ENCODE measurements at regions not wholly inside any gene's neighbourhood (a gene's known extent, or its start where the extent isn't known, plus 50 kb on each side); places are given as distances from the start of the nearest gene placed in this dataset.

DNA sequence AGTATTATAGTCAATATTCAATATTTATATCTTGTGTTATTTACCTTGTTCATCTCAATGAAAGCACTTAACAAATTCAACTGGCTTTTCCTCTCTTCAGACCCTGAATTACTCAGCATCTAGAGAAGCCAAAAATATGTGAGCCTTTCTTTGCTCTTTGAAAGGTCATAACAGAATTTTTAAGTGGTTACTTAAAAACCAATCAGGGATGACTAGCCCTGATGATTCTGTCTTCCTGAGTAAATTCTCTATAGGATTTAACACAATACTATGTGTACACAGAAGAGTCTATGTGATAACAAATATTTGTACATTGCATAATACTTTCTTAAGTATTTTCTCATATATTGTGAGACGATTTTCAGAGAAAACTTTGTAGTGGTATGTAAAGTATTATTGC is 546.3 kb downstream of the MAT2B start:
- no peak for DNase-seq

DNA sequence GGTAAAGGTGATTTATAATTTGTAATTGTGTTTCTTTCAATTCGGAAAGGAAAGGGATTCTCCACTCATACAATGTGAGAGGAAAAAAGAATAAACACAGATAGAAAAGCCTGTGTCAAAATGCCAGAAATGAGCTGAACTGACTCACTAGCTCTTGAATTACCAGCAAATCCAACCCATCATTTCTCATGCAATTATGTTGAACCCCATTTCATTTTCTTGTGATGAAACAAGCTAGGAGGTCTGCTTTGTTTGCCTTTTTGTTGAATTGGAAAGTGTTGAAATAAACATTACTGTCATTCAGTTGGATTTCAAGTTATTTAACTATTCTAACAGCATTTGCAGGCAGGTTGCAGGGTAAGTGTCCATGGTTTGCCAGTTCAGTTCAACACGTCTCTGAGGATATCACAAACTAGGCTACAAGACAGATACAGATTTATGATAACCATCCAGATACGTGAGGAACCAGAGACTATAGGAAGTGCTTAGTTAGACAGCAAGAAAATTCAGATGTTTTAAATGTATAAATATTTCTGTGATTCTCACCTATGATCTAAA is 547.2 kb downstream of the MAT2B start:
- DNase-seq: no peak

DNA sequence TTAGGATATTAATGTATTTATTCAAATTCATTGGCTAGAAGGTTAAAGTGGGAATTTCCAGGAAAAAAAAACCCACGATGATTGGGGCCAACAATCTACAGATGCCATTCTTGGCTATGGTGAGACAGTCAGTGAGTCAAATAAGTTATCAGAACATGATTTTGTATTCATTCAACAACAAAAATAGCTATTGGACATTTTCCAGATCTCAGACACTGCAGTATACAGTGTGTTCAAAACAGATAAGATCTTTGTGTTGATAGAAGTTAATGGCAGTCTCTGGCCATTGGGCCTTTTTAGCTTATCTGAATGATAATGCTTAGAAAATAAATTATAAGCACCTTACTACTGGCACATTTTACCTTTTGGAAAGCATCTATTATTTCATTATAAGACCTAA is 547.7 kb downstream of the MAT2B start:
- DNase-seq: no peak

DNA sequence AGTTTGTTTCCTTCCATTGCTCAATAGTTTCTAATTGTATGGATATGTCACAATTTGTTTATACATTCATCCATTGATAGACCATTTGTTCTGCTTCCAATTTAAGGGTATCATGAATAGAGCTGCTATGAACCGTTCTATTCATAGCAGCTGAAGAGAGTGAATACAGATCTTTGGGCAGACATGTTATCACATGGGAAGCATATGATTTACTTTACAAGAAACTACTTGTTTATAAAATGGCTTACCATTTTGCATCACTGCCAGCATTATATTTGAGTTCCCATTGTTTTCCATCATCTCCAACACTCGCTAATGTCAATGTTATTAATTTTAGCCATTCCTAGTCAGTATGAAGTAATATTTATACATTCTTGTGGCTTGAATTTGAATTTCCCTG is 549.0 kb downstream of the MAT2B start:
- no peak for DNase-seq

DNA sequence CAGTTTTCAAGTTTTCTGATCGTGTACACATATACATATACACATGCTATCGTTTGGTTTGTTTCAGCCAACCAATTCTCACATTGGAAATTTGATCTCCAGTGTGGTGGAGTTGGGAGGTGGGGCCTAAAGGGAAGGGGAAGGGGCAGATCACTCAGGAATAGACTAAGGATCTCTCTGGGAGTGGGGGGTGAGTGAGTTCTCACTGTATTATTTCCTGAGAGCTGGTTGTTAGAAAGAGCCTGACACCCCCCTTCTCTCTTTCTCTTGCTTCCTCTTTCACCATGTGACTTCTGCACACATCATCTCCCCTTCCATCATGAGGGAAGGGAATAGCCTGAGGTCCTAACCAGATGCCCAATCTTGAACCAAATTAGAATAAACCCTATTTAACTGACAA is 551.7 kb downstream of the MAT2B start:
- no peak for DNase-seq

DNA sequence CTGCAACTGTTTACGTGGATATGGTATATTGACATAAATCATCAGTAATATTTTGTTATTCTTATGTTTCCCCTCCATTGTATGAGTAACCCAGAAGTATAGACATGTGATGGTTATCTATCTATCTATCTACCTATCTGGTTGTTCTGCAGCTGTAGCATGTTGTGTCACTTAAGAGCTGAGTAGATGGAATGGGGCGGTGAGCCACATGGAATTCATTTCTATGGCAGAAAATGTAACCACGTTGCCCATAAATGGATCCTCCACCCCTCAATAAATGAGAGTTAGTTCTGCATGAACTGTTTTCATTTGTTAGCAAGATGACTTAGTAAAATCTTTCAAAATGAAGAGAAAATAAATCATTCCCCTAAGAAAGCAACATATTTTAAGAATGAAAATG is 553.2 kb downstream of the MAT2B start:
- no peak for DNase-seq

DNA sequence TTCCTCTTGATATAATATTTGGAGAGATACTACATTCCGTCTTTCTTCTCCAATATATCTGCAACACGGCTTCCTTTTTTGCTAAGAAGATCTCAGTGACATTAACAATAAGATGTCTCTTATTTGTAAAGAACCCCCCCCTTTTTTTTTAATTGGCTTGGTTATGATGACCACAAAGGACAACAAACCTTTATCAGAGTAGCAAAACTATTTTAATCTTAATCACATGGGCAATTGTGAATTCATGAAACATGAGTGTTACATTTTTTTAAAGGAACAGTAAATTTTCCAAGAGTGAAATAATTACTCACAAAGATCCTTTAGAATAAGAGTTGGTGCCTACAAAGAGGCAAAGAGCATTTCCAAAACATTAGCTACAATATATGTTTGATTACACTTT is 554.1 kb downstream of the MAT2B start:
- DNase-seq: no peak

DNA sequence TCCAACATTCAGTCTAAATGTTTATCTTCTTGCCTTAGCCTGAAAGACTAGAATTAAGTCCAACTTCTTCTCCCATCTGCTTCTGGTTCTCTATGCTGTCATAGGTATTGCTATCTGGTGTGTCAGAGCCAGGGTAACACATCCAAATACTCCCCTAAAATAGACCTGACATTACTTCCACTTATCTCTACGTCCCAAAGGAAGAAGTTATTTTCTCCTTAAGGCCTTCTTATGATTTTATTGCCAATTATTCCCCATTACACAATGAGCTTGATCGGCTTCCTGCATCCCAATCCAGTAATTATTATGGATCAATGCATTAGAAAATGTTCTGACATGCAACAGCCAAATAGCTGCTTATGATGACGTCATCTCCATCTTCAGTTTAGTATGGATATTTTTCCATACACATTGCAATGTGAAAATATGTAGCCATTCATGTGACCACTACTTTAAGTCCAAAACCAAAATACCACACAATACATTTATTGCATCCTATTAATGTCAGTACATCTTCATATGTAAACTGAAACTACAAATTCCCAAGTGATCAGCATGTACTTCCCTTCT is 555.5 kb downstream of the MAT2B start:
- DNase-seq: no peak

DNA sequence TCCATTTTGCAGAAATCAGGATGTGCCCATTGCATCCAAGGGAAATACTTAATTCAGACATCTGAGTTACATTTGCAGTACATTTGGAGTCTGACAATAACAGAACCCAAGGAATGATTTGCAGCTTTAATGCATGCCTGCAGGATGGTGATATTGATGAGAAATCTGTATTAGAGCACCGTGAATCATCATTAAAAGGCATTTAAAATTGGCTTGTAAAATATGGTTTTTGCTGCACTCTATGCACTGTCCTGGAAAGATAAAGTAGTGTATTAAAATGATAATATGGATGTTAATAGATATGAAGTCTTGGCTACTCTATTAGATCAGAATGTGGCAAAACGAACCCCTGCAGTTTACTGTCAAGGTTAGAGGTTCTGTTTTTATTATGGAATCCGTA is 556.9 kb downstream of the MAT2B start:
- no peak for DNase-seq

DNA sequence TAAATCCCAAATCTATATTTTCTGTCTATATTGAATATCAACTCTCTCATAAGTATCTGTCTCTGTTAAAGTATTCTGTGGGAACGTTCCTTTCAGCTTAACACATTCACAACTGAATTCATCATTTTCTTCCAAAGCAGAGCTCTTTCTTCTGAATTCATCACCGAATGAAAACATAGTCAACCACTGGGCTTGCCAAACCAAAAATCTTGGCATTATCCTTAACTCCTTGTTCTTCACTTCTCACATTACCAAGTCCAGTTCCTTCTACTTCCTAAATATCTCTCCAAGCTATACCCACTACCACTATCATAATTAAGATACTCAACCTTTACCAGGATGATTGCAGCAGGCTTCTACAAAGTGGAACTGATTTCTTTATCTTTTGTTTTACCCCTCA is 559.8 kb downstream of the MAT2B start:
- no peak for DNase-seq

DNA sequence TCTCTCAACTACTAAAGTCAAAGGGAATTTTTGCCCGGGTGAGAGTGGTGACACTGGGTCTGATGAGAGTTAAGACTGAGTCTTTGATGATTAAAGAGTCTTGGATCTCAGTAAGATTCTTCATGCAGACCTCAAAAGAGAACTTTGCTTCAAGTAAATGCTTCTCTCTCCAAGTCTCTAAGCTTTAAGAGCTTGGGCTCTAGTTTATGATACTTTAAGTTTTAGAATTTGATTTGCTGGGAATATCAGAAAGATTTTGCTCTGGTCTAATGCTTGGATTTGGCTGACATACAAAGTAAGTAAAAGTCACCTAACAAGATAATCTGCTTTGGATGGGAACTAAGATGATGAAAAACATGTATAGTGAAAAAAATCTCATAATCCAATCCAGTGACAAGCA is 566.3 kb downstream of the MAT2B start:
- DNase-seq: no peak

DNA sequence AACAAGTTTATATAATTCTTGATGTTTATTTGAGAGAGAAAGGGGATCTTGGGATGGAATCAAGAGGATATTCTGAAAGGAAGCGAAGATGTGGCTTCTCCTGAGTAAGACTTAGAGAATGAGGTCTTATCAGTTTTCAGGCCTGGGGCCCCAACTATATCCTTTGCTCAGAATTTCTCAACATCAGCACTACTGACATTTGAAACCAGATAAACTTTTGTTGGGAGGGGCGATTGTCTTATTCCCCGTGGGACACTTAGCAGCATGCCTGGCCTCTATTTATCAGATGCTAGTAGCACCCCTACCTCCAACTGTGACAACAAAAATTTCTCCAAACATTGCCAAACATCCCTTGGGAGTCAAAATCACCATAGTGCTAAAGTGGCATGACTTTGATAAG is 567.7 kb downstream of the MAT2B start:
- no peak for DNase-seq

DNA sequence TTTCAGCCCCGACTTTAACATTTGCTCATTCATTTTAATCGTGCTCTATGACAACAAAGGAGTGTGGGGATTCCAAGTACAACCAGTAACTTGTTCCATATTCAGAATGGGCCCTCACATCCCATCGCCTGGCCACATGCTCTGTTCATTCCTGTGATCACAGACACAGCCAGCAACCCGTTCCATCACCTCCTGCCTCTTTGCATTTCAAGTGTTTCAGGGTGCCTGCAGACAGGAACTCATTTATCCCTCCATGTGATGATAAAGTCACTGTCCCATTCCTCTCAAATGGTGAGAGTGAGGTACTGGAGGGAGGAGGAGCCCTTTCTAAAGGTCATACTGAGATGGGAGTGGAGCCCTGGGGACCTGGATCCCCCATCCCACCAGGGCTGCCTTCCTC is 571.1 kb downstream of the MAT2B start:
- DNase-seq: no peak

DNA sequence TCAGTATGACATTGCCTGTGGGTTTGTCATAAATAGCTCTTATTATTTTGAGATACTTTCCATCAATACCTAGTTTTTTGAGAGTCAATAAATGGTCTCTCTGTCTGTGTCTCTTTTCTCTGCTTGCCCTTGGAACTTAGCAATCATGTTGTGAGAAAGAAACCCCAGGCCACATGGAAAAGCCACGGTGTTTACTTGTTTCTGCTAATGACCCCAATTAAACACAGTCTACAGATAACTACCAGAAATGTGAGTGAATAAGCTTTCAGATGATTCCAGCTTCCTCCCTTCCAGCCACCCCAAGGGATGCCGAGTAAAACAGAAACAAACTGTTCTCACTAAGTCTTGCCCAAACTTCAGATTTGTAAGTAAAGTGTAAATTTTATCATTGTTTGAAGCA is 584.9 kb downstream of the MAT2B start:
- no peak for DNase-seq

DNA sequence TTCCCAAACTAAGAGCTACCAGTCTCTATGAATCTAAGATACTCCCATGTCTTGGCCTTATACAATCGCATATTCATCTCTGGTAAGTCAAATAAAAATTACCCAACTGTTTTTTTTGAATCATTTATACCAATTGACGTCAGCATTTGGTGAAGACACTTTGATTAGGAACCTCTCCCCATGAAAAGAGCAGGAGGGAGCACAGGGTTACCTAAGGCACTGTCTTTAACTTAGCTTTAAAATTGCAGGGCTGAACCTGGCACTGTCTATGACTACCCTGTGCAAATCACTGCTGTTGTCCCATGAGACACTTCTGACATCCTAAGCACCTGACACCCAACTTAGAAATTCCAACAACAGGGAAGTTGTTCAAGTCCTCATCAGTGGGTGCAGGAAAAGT is 586.4 kb downstream of the MAT2B start:
- DNase-seq: no peak

DNA sequence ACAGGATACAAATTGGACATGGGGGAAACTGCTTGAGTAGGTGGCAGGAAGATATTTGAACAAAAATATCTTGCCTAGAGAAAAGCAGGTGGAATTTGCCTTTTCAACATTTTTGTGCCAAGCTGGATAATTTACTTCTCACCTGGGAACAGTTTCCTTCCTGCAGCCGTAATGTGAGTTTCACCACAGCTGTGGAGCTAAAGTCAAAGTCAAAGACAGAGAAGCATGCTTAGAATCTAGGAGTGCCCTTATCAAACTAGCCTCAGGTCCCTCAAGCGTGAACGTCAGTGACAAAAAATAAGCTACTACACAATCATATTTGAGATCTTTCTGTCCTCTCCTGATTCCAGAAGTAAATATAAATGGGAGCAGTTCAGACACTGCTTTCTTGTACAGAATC is 588.9 kb downstream of the MAT2B start:
- DNase-seq: no peak

DNA sequence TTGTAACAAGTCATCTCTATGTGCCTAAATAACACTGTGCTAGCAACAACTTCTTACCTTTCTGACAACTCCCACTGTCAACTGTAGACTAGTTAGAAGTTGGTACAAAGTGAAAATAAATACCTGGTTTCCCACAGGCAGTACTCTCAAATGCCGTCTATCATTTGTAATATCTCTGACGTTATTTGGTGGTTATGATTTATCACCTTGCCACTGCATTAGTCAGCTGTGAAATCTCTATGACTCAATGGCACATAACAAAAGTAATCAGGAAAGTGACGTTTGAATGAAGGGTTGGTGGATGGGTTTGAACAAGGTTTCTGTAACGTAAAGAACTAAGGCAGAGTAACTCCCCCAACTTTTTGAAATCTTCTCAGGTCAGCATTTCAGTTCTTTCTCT is 592.3 kb downstream of the MAT2B start:
- no peak for DNase-seq

DNA sequence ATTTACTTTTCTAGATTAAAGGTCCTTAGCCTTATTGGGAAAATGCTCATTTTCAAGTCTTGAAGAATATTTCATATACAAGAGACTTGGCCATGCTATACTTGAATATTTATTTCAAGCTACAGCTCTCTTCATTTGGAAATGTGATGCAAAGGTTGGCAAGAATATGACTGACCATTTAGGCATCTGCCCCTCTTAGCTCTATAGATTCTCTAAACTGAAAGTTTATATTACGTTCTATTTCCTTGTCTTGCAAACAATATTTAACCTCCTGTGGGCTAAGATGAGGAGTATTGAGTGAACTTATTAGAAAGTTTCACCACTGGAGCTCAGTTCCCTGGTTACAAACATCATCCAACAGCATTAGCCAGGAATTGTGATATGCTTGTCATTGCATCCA is 593.1 kb downstream of the MAT2B start:
- DNase-seq: no peak

DNA sequence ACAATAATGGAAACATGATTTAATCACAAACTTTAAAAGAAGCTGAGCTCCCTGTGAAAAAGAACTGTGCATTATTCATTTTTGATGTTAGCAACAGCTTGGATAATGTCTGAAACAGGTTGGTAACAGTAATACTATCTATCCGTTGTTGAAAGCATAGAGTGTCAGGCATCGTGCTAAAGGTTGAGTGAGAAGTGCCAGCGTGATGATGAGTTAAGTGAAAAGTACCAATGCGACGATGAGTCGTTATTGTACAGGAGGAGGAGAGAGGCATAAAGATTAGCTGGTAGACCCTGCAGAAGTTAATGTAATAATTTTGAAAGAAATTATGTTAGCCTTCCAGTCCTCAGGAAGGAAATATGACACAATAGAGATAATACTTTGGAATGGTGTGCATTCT is 593.6 kb downstream of the MAT2B start:
- no peak for DNase-seq

DNA sequence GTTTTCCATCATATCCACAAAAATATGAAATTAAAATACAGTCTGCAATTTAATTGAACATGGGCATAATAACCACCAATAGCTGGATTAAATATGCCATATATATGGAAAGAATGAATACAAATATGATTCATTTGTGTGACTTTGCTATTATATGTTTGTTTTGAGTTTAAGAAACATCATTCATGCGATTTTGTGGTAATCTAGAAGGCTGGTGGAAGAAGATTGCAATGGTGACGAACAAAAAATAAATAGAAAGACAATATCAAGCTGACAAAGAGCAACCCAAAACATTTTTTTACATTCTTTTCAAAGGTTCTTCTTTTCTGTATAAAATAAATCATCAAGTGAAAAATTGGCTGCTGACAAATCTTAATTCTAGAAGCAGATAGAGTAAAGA is 610.0 kb downstream of the MAT2B start:
- no peak for DNase-seq

DNA sequence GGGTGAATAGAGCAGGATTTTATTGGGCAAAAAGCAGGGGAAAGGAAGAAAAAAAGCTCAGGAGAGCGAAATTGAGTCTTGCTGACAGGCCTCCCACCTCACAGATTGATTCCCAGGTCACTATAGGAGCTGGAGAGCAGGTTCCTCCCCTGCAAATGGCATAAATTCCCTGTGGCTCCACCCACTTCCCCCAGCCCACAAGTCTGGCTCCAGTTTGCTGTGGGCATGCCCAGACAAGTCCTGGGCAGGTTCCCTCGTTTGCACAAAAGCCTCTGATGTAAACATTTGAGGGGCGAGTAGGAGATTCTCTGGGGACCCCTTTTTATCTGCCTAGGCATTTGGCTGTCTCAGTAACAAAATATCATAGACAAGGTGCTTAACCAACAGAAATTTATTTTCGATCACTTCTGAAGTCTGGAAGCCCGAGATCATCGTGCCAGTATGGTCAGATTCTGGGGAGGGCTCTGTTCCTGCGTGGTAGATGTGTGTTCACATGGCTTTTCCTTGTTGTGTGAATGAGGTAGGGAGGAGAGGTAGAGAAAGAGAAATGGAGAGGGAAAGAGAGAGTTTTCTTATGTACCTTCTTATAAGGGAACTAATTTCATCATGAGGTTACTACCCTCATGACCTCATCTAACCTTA is 614.5 kb downstream of the MAT2B start:
- DNase-seq: no peak

DNA sequence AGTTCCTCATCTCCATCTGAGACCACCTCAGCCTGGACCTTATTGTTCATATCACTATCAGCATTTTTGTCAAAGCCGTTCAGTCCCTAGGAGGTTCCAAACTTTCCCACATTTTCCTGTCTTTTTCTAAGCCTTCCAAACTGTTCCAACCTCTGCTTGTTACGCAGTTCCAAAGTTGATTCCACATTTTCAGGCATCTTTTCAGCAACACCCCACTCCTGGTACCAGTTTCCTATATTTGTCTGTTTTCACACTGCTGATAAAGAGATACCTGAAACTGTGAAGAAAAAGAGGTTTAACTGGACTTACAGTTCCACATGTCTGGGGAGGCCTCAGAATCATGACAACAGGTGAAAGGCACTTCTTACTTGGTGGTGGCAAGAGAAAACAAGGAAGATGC is 622.1 kb downstream of the MAT2B start:
- no peak for DNase-seq

DNA sequence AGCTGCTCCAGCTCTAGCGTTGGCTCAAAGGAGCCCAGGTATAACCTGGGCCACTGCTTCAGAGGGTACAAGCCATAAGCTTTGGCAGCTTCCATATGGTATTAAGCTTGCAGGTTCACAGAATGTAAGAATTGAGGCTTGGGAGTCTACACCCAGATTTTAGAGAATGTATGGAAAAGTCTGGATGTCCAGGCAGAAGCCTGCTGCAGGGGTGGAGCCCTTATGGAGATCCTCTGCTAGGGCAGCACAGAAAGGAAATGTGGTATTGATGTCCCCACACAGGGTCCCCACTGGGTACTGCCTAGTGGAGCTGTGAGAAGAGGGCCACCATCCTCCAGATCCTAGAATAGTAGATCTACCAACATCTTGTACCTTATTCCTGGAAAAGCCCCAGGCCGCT is 626.9 kb downstream of the MAT2B start:
- DNase-seq: no peak

DNA sequence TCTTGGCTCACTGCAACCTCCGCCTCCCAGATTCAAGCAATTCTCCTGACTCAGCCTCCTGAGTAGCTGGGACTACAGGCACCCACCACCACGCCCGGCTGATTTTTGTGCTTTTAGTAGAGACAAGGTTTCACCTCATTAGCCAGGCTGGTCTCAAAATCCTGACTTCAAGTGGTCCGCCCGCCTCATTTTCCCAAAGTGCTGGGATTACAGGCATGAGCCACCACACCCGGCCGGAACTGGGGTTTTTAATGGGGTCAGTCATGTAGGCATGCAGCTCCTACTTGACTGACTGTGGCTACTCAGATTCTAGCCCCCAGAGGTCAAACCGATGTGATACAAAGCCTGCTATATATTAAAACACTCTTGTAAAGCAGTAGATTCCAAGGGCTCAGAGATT is 631.7 kb downstream of the MAT2B start:
- no peak for DNase-seq

DNA sequence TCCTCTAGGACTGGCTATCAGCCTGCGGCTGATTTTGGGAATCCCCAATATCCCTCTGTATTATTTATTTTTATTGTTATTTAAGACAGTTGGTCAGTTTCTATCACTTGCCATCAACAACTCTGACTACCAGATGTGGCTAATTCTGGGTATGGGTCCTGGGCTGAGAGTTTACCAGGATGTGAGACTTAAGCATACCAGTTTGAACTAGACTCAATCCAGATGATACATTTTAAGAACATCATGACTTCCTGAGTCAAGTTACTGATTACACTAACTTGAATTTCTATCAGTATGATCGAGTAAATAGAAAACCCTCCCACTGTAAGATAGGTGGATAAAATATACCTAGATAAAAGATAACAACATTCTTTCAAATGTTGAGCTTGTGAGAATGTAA is 634.0 kb downstream of the MAT2B start:
- no peak for DNase-seq

Data from midbrain (tissue), 1 donor.